ENCODE measurements at regions not wholly inside any gene's neighbourhood (a gene's known extent, or its start where the extent isn't known, plus 50 kb on each side); places are given as distances from the start of the nearest gene placed in this dataset.

DNA sequence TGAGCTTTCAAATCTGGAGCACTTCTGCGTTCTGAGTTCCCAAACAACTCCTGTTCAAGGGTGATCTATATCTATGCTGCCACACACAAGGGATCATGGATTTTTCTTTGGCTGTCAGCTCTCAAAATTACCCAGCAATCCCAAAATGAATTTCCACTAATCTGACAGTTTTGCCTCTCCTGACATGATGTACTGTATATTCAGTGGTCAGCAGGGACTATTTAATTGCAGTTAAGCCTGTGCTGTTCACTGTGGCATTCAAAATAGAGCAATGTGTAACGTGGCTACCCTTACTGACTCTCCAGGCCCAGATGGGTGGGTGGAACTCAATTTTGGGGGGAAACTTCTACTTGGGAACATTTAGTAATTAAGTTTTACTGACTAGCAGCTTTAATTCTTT lies 283.8 kb upstream of the TSHZ2 start (continued):
- no peak for TF ChIP-seq EGR1 (IDR thresholded peaks at IDR 0.05; ENCODE audit: low read depth in 2 of 2)

- Histone ChIP-seq H3K36me3 (ENCODE audit: control insufficient read depth in 4 of 4, insufficient read depth in 3 of 4, low read depth in 1 of 4, low read length in 3 of 4) (no peaks in the 10 kb centered on the region), H3K9me3 (ENCODE audit: control insufficient read depth in 4 of 4, low read length in 3 of 4) (peaks cover 0 to 2% (median 0%) of the 10 kb centered on the region in 4 donors), H3K27me3 (ENCODE audit: control insufficient read depth in 4 of 4, insufficient read depth in 4 of 4, low read length in 3 of 4) (no peaks in the 10 kb centered on the region), H3K4me1 (ENCODE audit: control insufficient read depth in 4 of 4, insufficient read depth in 4 of 4, low read length in 3 of 4) (no peaks in the 10 kb centered on the region), H3K4me3 (ENCODE audit: low read depth in 1 of 3, low read length in 3 of 3) (no peak overlapping the region), H3K27ac (ENCODE audit: low read depth in 1 of 2, low read length in 2 of 2) (no peak overlapping the region), H3K9ac (ENCODE audit: low read depth in 1 of 2, low read length in 2 of 2) (no peak overlapping the region)
- TF ChIP-seq SP1 (IDR thresholded peaks at IDR 0.05) (no peak), NR2F2 (IDR thresholded peaks at IDR 0.05) (no peak), GABPA (IDR thresholded peaks at IDR 0.05 in 1 of 2, conservative IDR thresholded peaks at IDR 0.05 in 1 of 2) (no peak), JUND (IDR thresholded peaks at IDR 0.05) (no peak), CTCF (IDR thresholded peaks at IDR 0.05; ENCODE audit: low read depth, low read length, missing input control) (no peak), HNF4G (IDR thresholded peaks at IDR 0.05) (no peak), MAX (IDR thresholded peaks at IDR 0.05) (no peak), RAD21 (IDR thresholded peaks at IDR 0.05) (no peak), RXRA (IDR thresholded peaks at IDR 0.05) (no peak), FOXA1 (IDR thresholded peaks at IDR 0.05) (no peak), TAF1 (conservative IDR thresholded peaks at IDR 0.05) (no peak), EGR1 (IDR thresholded peaks at IDR 0.05; ENCODE audit: low read depth in 2 of 2) (no peak), HNF4A (conservative IDR thresholded peaks at IDR 0.05) (no peak)
- TF ChIP-seq, protein P1, sequence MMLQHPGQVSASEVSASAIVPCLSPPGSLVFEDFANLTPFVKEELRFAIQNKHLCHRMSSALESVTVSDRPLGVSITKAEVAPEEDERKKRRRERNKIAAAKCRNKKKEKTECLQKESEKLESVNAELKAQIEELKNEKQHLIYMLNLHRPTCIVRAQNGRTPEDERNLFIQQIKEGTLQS (IDR thresholded peaks at IDR 0.05): no peak
- TF ChIP-seq, protein P2, sequence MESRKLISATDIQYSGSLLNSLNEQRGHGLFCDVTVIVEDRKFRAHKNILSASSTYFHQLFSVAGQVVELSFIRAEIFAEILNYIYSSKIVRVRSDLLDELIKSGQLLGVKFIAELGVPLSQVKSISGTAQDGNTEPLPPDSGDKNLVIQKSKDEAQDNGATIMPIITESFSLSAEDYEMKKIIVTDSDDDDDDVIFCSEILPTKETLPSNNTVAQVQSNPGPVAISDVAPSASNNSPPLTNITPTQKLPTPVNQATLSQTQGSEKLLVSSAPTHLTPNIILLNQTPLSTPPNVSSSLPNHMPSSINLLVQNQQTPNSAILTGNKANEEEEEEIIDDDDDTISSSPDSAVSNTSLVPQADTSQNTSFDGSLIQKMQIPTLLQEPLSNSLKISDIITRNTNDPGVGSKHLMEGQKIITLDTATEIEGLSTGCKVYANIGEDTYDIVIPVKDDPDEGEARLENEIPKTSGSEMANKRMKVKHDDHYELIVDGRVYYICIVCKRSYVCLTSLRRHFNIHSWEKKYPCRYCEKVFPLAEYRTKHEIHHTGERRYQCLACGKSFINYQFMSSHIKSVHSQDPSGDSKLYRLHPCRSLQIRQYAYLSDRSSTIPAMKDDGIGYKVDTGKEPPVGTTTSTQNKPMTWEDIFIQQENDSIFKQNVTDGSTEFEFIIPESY (IDR thresholded peaks at IDR 0.05): no peak
- DNase-seq (ENCODE audit: low spot score): no peak
- WGBS: 66% methylated on average over 5 of the region's 5 CpGs
Observed at GRCh38 chr20:52684905-52685304, 287.3 kb upstream of the TSHZ2 start.

DNA sequence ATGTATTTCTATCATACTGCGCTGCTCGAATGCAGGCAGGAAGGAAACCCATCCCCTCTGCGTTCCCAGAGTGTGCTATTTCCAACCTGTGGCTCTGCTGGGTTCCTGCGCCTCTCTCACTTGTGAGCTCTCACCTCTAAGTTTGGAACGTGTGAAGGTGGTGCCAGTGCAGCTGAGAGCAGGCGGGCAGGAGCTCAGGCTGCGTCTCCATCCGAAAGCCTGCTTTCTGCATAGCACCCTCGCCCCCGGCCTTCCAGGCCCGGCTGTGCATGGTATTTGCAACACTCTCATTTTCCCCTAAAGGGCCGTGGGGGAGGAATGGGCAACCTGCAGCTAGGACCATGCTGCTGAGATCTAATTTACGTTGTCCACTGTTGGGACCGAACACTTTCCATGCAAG lies 288.0 kb upstream of the TSHZ2 start:
- Histone ChIP-seq H3K4me1 (ENCODE audit: control insufficient read depth in 4 of 4, insufficient read depth in 4 of 4, low read length in 3 of 4) (no peaks in the 10 kb centered on the region), H3K36me3 (ENCODE audit: control insufficient read depth in 4 of 4, insufficient read depth in 3 of 4, low read depth in 1 of 4, low read length in 3 of 4) (no peaks in the 10 kb centered on the region), H3K4me3 (ENCODE audit: low read depth in 1 of 3, low read length in 3 of 3) (no peak overlapping the region), H3K27me3 (ENCODE audit: control insufficient read depth in 4 of 4, insufficient read depth in 4 of 4, low read length in 3 of 4) (peaks cover 0 to 2% (median 0%) of the 10 kb centered on the region in 4 donors), H3K9ac (ENCODE audit: low read depth in 1 of 2, low read length in 2 of 2) (no peak overlapping the region), H3K27ac (ENCODE audit: low read depth in 1 of 2, low read length in 2 of 2) (no peak overlapping the region), H3K9me3 (ENCODE audit: control insufficient read depth in 4 of 4, low read length in 3 of 4) (peaks cover 0 to 2% (median 0%) of the 10 kb centered on the region in 4 donors)
- 71% methylated on average over 14 of the region's 14 CpGs for WGBS
- TF ChIP-seq JUND (IDR thresholded peaks at IDR 0.05) (no peak), CTCF (IDR thresholded peaks at IDR 0.05; ENCODE audit: low read depth, low read length, missing input control) (no peak), SP1 (IDR thresholded peaks at IDR 0.05) (no peak), HNF4G (IDR thresholded peaks at IDR 0.05) (no peak)
- TF ChIP-seq, protein P1 (IDR thresholded peaks at IDR 0.05): no peak
- DNase-seq (ENCODE audit: low spot score): no peak
